ENCODE measurements at regions not wholly inside any gene's neighbourhood (a gene's known extent, or its start where the extent isn't known, plus 50 kb on each side); places are given as distances from the start of the nearest gene placed in this dataset.

GRCh38 chr15:38084289-38084688, 149.8 kb downstream of the TMCO5A start:
- TF ChIP-seq CTCF (IDR thresholded peaks at IDR 0.05) (no peak), POLR2A (IDR thresholded peaks at IDR 0.05) (no peak)

Data from Peyer's patch (tissue), 4 donors.